GM10266 (cell line): ENCODE measurements at regions not wholly inside any gene's neighbourhood (a gene's known extent, or its start where the extent isn't known, plus 50 kb on each side); places are given as distances from the start of the nearest gene placed in this dataset.

Source experiments
- DNase-seq: peaks from one replicate; pipeline ENCODE4 v3.0.0; 2012; ENCODE audit errors: extremely low spot score
- CTCF ChIP-seq: IDR thresholded peaks from 2 replicates; pipeline ENCODE4 v1.5.1; 2012; ENCODE audit warnings: mild to moderate bottlenecking, low read depth; ENCODE audit not compliant: control insufficient read depth, insufficient read depth; ENCODE audit errors: missing control alignments

- TF ChIP-seq CTCF: no peak
- no peak for DNase-seq
Measured at GRCh38 chr5:136492587-136492986, 127.2 kb upstream of the TRPC7 start.

DNA sequence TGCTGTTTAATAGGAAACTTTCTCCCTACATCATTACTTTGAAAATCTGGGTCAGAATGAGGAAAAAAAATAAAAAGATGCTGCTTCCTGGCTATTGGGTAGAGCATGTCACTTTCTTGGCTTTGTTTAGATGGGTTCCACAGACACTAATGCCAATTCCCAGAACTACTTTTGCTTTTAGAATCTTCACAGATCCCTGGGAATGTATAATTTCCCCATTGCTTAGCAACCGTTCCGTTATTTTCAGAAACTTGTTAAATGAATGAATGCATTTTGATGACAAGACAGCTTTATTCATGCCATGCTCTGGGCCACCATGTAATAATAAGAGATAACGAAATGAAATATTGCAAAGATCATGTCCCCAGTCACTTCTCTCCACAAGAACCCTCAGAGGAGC, 126.5 kb upstream of the TRPC7 start:
- TF ChIP-seq CTCF: no peak
- DNase-seq: no peak

DNA sequence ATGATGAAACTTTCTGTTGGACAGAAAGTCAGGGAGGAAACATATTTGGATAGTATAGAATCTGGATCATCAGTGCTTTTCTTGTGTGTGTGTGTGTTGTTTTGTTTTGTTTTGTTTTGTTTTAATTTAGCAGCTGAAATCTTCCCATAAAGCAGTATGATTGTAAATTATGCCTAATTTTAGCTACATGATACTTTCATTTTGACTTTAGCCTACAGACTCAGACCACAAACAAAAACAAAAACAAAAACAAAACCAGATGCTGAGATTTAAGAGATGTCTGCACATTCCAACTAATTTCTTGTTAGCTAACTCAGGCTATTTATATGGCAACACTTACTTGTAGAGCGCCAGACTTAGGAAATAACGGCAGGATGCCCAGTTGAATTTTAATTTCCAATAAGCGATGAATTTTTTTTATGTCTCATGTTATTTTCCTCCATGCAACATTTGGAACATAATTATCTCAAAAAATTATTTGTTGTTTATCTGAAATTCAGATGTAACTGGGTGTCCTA, 119.5 kb upstream of the TRPC7 start:
- no peak for TF ChIP-seq CTCF
- no peak for DNase-seq

- DNase-seq: no peak
Measured at GRCh38 chr5:136482206-136482605, 116.9 kb upstream of the TRPC7 start.

DNA sequence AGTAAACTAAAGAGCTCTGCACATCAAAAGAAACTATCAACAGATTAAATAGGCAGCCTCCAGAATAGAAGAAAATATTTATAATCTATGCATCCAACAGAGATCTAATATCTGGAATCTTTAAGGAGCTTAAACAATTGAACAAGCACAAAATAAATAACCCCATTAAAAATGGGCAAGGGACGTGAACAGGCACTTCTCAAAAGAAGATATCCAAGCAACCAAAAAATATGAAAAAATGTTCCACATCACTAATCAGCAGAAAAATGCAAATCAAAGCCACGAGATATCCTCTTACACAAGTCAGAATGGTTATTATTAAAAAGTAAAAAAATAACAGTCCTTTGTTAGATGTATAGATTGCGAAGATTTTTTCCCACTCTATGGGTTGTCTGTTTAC, 109.1 kb upstream of the TRPC7 start:
- no peak for TF ChIP-seq CTCF
- no peak for DNase-seq

More at GRCh38 chr5:136482206-136482605, 116.9 kb upstream of the TRPC7 start:
- TF ChIP-seq CTCF: no peak

DNA sequence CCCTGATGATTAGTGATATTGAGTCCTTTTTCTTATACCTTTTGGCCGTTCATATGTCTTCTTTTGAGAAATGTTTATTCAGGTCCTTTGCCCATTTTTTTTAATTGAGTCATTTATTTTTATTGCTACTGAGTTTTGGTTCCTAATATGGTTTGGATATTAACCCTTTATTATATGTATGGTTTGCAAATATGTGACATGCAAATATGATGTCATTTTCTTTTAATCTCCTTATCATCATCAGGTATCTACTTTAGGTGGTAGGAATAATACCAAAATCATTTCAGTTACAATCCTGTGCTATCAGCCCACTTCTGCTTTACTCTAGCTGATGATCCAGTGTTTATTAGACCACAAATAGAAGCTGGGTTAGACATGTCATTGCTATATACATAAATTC, 102.3 kb upstream of the TRPC7 start:
- no peak for DNase-seq
- TF ChIP-seq CTCF: no peak

DNA sequence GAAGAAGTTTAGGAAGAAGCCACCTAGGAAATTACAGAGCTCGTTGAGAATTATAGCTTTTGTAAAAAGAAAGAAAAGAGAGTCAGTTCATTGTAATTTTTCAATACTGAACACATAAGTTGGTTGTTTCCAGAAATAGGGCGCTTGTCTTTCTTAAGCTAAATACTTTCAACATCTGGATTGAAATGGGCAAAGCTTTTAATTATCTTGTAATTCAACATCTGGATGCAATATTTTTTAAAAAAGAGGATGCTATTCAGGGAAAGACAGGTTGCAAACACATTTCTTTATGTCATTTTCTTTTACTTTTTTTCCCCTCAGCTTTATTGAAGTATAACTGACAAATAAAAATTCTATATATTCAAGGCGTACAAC, 100.7 kb upstream of the TRPC7 start:
- DNase-seq: no peak
- no peak for TF ChIP-seq CTCF
